ENCODE measurements at regions not wholly inside any gene's neighbourhood (a gene's known extent, or its start where the extent isn't known, plus 50 kb on each side); places are given as distances from the start of the nearest gene placed in this dataset.

GRCh38 chr10:21242915-21243314 is 282.6 kb downstream of the SKIDA1 start:
- TF ChIP-seq CTCF (IDR thresholded peaks at IDR 0.05) (no peak), POLR2A (IDR thresholded peaks at IDR 0.05) (no peak)
